ENCODE measurements at regions not wholly inside any gene's neighbourhood (a gene's known extent, or its start where the extent isn't known, plus 50 kb on each side); places are given as distances from the start of the nearest gene placed in this dataset.

- in situ Hi-C loops (cut with HindIII; ENCODE audit: low sequenced_read_pairs): no loop called here
- TF ChIP-seq CTCF (IDR thresholded peaks at IDR 0.05; ENCODE audit: low read depth, low read length): no peak
- DNase-seq (ENCODE audit: low read depth, low spot score): no peak
- no peak overlapping the region for H3K4me3 ChIP-seq (ENCODE audit: low read depth, low read length)
Measured at GRCh38 chr14:76974365-76974764, 54.1 kb downstream of the IRF2BPL start.

- in situ Hi-C loops (cut with HindIII; ENCODE audit: low sequenced_read_pairs): no loop called here
- no peak for DNase-seq (ENCODE audit: low read depth, low spot score)
- H3K4me3 ChIP-seq (ENCODE audit: low read depth, low read length): no peak overlapping the region
- no peak for TF ChIP-seq CTCF (IDR thresholded peaks at IDR 0.05; ENCODE audit: low read depth, low read length)
Measured at GRCh38 chr14:76971549-76971948, 57.0 kb downstream of the IRF2BPL start.

GRCh38 chr14:76968621-76969063 lies 59.9 kb downstream of the IRF2BPL start:
- no peak overlapping the region for H3K4me3 ChIP-seq (ENCODE audit: low read depth, low read length)
- peak; percentile 45 for DNase-seq (ENCODE audit: low read depth, low spot score)
- TF ChIP-seq CTCF (IDR thresholded peaks at IDR 0.05; ENCODE audit: low read depth, low read length): no peak
- in situ Hi-C loops (cut with HindIII; ENCODE audit: low sequenced_read_pairs): no loop called here

- H3K4me3 ChIP-seq (ENCODE audit: low read depth, low read length): no peak overlapping the region
- DNase-seq (ENCODE audit: low read depth, low spot score): no peak
- in situ Hi-C loops (cut with HindIII; ENCODE audit: low sequenced_read_pairs): no loop called here
- TF ChIP-seq CTCF (IDR thresholded peaks at IDR 0.05; ENCODE audit: low read depth, low read length): no peak
Measured at GRCh38 chr14:76967788-76968187, 60.7 kb downstream of the IRF2BPL start.

- DNase-seq (ENCODE audit: low read depth, low spot score): no peak
- H3K4me3 ChIP-seq (ENCODE audit: low read depth, low read length): no peak overlapping the region
- no peak for TF ChIP-seq CTCF (IDR thresholded peaks at IDR 0.05; ENCODE audit: low read depth, low read length)
- in situ Hi-C loops (cut with HindIII; ENCODE audit: low sequenced_read_pairs): no loop called here
Measured at GRCh38 chr14:76965232-76965631, 63.3 kb downstream of the IRF2BPL start.

GRCh38 chr14:76964695-76965094 lies 63.8 kb downstream of the IRF2BPL start:
- in situ Hi-C loops (cut with HindIII; ENCODE audit: low sequenced_read_pairs): no loop called here
- TF ChIP-seq CTCF (IDR thresholded peaks at IDR 0.05; ENCODE audit: low read depth, low read length): no peak
- DNase-seq (ENCODE audit: low read depth, low spot score): no peak
- H3K4me3 ChIP-seq (ENCODE audit: low read depth, low read length): no peak overlapping the region

GRCh38 chr14:76963372-76963771 lies 65.1 kb downstream of the IRF2BPL start:
- TF ChIP-seq CTCF (IDR thresholded peaks at IDR 0.05; ENCODE audit: low read depth, low read length): no peak
- DNase-seq (ENCODE audit: low read depth, low spot score): no peak
- in situ Hi-C loops (cut with HindIII; ENCODE audit: low sequenced_read_pairs): no loop called here

More at GRCh38 chr14:76963372-76963771, 65.1 kb downstream of the IRF2BPL start:
- no peak overlapping the region for H3K4me3 ChIP-seq (ENCODE audit: low read depth, low read length)

All from astrocyte of the spinal cord (primary cell).